ENCODE measurements at regions not wholly inside any gene's neighbourhood (a gene's known extent, or its start where the extent isn't known, plus 50 kb on each side); places are given as distances from the start of the nearest gene placed in this dataset.

GRCh38 chr18:75158465-75159237 lies 50.3 kb downstream of the PTGR3 start:
- no peak for DNase-seq
- intact Hi-C loops (cut with DNase I): no loop called here
- no peak for ATAC-seq

DNA sequence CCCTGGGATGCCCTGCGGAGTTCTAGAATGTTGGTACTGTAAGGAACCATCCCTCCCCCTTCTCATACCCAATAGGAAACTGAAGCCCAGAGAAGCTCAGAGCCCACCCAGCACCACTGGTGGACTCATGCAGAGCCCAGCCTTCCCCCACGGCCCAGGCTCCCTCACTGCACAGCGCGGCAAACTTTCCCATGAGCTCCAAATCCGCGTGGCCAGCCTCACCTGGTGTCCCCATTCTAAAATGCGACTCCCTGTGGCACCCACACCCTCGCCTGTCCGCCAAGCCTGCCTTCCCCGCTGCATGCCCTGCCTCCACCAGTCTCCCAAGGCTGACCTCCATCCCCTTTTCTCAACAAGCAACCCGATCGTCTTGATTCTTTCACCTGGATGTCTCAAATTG lies 51.1 kb downstream of the PTGR3 start:
- ATAC-seq (no peak), DNase-seq (no peak)
- intact Hi-C loops (cut with DNase I): no loop called here

- DNase-seq (no peak), ATAC-seq (no peak)
- intact Hi-C loops (cut with DNase I): no loop called here
These were observed 51.6 kb downstream of the PTGR3 start for GRCh38 chr18:75157381-75157780.

DNA sequence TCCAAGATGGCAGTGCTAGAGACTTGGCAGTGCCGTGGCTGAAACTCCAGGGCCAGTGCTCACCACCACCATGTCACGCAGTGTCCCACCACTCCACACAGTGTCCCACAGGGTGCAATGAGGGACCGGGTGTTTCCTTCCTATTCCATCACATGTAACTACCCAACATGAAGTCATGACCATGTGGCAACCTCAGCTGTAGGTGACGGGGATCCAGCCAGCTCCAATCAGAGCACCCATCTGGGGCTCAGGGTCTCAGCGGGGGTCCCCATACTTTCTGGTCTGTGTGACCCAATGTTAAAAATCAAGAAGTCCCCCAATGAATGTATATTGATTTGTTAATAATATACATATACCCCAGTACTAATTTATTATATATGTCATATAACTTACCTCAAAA lies 52.1 kb downstream of the PTGR3 start:
- DNase-seq (no peak), ATAC-seq (no peak)
- intact Hi-C loops (cut with DNase I): no loop called here

GRCh38 chr18:75156139-75156750 lies 52.7 kb downstream of the PTGR3 start:
- no peak for ATAC-seq
- intact Hi-C loops (cut with DNase I): no loop called here

GRCh38 chr18:75154997-75155396 lies 53.9 kb downstream of the PTGR3 start:
- ATAC-seq (no peak), DNase-seq (no peak)
- intact Hi-C loops (cut with DNase I): no loop called here

More at GRCh38 chr18:75156139-75156750, 52.7 kb downstream of the PTGR3 start:
- no peak for DNase-seq

DNA sequence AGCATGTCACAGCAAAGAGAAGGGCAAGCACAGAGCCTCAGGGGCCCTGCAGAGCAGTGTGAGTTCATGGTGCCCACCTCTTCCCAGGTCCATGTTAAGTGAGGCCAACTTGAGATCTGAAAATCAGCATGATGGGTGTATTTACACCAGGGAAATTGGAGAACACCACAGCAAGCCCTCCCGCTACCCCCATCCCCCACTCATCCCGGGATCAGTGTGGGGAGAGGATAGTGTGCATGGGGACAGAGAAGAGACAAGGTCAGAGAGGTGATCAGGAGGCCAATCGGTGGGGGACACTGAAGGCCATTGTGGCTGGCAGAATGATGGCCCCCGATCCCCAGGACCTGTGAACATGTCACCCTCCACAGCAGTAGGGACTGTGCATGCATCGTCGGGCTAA lies 54.7 kb downstream of the PTGR3 start:
- ATAC-seq: no peak
- no peak for DNase-seq
- intact Hi-C loops (cut with DNase I): no loop called here

DNA sequence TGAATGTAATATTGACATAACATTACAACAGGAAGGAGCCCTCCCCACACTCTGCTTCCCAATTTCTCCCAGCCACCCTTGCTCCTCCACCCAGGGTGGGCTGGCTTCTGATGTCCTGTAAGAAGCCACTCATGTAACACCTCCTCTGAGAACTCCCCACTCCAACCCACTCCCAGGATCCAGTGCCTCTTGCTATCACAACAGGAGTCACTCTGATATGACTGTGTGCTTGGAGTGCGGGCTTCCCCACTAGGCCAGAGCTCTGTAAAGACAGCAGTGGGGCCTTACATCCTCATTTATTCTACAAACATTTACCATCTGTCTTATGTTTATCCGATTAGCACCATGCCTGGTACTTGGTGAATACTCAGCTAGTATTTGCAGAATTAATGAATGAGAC lies 65.1 kb downstream of the PTGR3 start:
- DNase-seq: no peak

DNA sequence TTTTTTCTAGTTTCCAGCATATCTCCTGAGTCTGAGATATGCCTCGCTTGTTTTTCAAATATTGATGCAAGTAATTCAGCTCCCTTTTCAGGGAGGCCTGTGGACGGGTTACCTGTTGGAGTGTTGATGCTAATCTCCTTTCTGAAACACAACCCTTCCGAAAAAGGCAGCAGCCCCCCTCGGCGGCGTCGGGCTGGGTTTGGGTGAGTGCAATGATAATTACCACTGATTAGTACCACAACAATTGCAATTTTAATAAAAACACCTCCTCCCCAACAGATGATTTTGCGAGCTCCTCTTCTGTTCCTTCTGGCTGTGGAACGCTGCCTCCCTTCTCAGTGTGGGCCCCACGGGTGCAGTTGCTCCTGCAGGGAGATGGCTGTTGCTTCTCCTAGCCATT lies 66.3 kb downstream of the PTGR3 start:
- DNase-seq: no peak
- no peak for ATAC-seq
- intact Hi-C loops (cut with DNase I): no loop called here

More for the DNA sequence above, 65.1 kb downstream of the PTGR3 start:
- no peak for ATAC-seq
- intact Hi-C loops (cut with DNase I): no loop called here

DNA sequence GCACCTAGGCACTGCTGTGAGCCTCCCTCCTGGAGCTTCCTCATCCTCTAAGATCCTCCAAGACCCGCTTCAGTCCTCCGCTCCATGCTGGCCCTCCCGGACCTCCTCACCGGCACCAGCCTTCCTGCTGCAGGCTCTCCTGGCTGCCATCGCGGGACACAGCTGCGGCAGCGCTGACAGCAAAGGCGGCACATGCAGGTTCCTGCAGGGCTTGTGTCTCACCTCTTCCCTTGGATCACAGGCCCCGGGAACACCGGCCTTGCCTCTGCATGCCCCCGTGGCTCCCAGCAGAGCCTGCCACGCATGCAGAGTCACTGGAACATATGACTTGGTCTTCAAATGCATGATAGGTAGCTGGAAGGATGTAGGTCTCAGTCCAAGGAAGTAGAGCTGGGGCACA lies 67.2 kb downstream of the PTGR3 start:
- intact Hi-C loops (cut with DNase I): no loop called here
- DNase-seq (no peak), ATAC-seq (no peak)

DNA sequence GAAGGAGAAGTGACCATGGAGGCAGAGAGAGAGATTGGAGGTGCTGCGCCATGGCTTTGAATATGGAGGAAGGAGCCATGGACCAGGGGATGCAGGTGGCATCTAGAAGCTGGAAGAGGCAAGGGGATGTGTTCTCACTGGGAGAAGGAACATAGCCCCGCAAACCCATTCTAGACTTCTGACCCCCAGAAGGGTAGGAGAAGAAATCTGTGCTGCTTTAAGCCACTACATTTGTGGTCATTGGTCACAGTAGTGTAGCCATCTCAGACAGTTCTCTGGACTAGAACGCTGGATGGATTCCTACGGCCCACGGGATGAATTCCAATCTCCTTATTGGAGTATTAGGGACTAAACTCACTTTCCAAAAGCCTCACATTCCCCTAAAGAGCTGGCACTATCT lies 67.8 kb downstream of the PTGR3 start:
- DNase-seq: no peak
- intact Hi-C loops (cut with DNase I): no loop called here
- no peak for ATAC-seq

- intact Hi-C loops (cut with DNase I): no loop called here
- ATAC-seq (no peak), DNase-seq (no peak)
These were observed 68.6 kb downstream of the PTGR3 start for GRCh38 chr18:75140296-75140695.

GRCh38 chr18:75139226-75139911 lies 69.6 kb downstream of the PTGR3 start:
- DNase-seq: no peak
- intact Hi-C loops (cut with DNase I): no loop called here
- no peak for ATAC-seq

GRCh38 chr18:75137346-75137877 lies 71.5 kb downstream of the PTGR3 start:
- intact Hi-C loops (cut with DNase I): no loop called here
- no peak for ATAC-seq
- DNase-seq: no peak

- intact Hi-C loops (cut with DNase I): no loop called here
- DNase-seq (no peak), ATAC-seq (no peak)
These were observed 73.7 kb downstream of the PTGR3 start for GRCh38 chr18:75135158-75135725.

DNA sequence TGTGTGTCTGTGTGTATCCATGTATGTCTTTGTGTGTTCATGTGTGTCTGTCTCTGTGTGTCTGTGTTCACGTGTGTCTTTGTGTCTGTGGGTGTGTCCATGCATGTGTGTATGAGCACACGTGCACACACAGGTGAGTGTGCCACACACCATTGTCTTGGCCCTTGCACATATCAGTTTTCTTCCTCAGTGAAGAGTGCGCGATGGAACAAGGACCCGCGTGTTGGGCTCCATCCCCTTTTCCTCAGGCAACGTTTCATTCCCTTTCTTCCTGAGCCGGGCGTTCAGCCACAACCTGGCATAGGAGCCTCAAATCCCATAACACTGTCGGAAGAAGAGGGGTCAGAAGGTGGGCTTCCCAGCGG lies 74.3 kb downstream of the PTGR3 start:
- DNase-seq (no peak), ATAC-seq (no peak)
- intact Hi-C loops (cut with DNase I): no loop called here

GRCh38 chr18:75133721-75134610 lies 75.0 kb downstream of the PTGR3 start:
- ATAC-seq (no peak), DNase-seq (no peak)
- intact Hi-C loops (cut with DNase I): no loop called here

GRCh38 chr18:75132931-75133525 lies 75.9 kb downstream of the PTGR3 start:
- no peak for ATAC-seq
- no peak for DNase-seq
- intact Hi-C loops (cut with DNase I): no loop called here

Measured in left cardiac atrium (tissue), 4 donors.